ENCODE measurements at regions not wholly inside any gene's neighbourhood (a gene's known extent, or its start where the extent isn't known, plus 50 kb on each side); places are given as distances from the start of the nearest gene placed in this dataset.

GRCh38 chr10:29883231-29883630, 176.2 kb downstream of the JCAD start:
- ChIA-PET CTCF (no interaction called here), POLR2A (no interaction called here)
- Histone ChIP-seq H3K79me2 (ENCODE audit: insufficient read depth) (no peaks in the 10 kb centered on the region), H3K27me3 (ENCODE audit: insufficient read depth) (no peaks in the 10 kb centered on the region), H3K9me2 (no peaks in the 10 kb centered on the region), H3K4me3 (ENCODE audit: low read depth in 2 of 2, low read length in 1 of 2) (no peak overlapping the region), H3K36me3 (replicated peaks in 1 of 2; ENCODE audit: control insufficient read depth in 1 of 2, insufficient read depth in 2 of 2, low read length in 1 of 2) (no peaks in the 10 kb centered on the region), H4K20me1 (ENCODE audit: insufficient read depth) (no peaks in the 10 kb centered on the region), H3K27ac (ENCODE audit: low read depth in 2 of 2, low read length in 1 of 2) (no peak overlapping the region), H3K9me3 (no peaks in the 10 kb centered on the region), H3F3A (replicated peaks; ENCODE audit: insufficient read depth) (no peaks in the 10 kb centered on the region), H3K4me2 (no peak overlapping the region), H3K9ac (no peak overlapping the region), H2AFZ (ENCODE audit: low read depth) (no peak overlapping the region), H3K4me1 (ENCODE audit: control insufficient read depth in 1 of 2, insufficient read depth in 2 of 2, low read depth in 1 of 2, low read length in 1 of 2) (no peaks in the 10 kb centered on the region)
- 74% methylated on average over 3 of the region's 3 CpGs for WGBS (ENCODE audit: low lambda C conversion rate)
- no peak for TF ChIP-seq TCF12 (IDR thresholded peaks at IDR 0.05)
- no peak for TF ChIP-seq USF1 (IDR thresholded peaks at IDR 0.05; ENCODE audit: borderline replicate concordance, low read depth)
- TF ChIP-seq EP300 (IDR thresholded peaks at IDR 0.05; ENCODE audit: borderline replicate concordance in 1 of 2, low read depth in 1 of 2, low read length in 1 of 2): no peak
- TF ChIP-seq FOXM1 (IDR thresholded peaks at IDR 0.05; ENCODE audit: low read depth): no peak
- no peak for TF ChIP-seq IRF3 (IDR thresholded peaks at IDR 0.05; ENCODE audit: low read depth, low read length)
- TF ChIP-seq RAD21 (IDR thresholded peaks at IDR 0.05; ENCODE audit: low read length): no peak
- TF ChIP-seq, protein P1, sequence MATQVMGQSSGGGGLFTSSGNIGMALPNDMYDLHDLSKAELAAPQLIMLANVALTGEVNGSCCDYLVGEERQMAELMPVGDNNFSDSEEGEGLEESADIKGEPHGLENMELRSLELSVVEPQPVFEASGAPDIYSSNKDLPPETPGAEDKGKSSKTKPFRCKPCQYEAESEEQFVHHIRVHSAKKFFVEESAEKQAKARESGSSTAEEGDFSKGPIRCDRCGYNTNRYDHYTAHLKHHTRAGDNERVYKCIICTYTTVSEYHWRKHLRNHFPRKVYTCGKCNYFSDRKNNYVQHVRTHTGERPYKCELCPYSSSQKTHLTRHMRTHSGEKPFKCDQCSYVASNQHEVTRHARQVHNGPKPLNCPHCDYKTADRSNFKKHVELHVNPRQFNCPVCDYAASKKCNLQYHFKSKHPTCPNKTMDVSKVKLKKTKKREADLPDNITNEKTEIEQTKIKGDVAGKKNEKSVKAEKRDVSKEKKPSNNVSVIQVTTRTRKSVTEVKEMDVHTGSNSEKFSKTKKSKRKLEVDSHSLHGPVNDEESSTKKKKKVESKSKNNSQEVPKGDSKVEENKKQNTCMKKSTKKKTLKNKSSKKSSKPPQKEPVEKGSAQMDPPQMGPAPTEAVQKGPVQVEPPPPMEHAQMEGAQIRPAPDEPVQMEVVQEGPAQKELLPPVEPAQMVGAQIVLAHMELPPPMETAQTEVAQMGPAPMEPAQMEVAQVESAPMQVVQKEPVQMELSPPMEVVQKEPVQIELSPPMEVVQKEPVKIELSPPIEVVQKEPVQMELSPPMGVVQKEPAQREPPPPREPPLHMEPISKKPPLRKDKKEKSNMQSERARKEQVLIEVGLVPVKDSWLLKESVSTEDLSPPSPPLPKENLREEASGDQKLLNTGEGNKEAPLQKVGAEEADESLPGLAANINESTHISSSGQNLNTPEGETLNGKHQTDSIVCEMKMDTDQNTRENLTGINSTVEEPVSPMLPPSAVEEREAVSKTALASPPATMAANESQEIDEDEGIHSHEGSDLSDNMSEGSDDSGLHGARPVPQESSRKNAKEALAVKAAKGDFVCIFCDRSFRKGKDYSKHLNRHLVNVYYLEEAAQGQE (IDR thresholded peaks at IDR 0.05; ENCODE audit: low read depth, low read length): no peak
- TF ChIP-seq, protein P2, sequence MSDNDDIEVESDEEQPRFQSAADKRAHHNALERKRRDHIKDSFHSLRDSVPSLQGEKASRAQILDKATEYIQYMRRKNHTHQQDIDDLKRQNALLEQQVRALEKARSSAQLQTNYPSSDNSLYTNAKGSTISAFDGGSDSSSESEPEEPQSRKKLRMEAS (IDR thresholded peaks at IDR 0.05; ENCODE audit: low read depth): no peak
- TF ChIP-seq MEF2A (IDR thresholded peaks at IDR 0.05; ENCODE audit: borderline replicate concordance, low read depth): no peak
- TF ChIP-seq, protein P3, sequence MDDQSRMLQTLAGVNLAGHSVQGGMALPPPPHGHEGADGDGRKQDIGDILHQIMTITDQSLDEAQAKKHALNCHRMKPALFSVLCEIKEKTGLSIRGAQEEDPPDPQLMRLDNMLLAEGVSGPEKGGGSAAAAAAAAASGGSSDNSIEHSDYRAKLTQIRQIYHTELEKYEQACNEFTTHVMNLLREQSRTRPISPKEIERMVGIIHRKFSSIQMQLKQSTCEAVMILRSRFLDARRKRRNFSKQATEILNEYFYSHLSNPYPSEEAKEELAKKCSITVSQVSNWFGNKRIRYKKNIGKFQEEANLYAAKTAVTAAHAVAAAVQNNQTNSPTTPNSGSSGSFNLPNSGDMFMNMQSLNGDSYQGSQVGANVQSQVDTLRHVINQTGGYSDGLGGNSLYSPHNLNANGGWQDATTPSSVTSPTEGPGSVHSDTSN (IDR thresholded peaks at IDR 0.05): no peak
- no peak for TF ChIP-seq SMC3 (IDR thresholded peaks at IDR 0.05; ENCODE audit: low read depth, low read length)
- TF ChIP-seq ELF1 (IDR thresholded peaks at IDR 0.05): no peak
- no peak for TF ChIP-seq GATA2 (CRISPR knock-in tag; IDR thresholded peaks at IDR 0.05)
- TF ChIP-seq POLR2AphosphoS5 (IDR thresholded peaks at IDR 0.05; ENCODE audit: low read depth, low read length): no peak
- TF ChIP-seq, protein P4, sequence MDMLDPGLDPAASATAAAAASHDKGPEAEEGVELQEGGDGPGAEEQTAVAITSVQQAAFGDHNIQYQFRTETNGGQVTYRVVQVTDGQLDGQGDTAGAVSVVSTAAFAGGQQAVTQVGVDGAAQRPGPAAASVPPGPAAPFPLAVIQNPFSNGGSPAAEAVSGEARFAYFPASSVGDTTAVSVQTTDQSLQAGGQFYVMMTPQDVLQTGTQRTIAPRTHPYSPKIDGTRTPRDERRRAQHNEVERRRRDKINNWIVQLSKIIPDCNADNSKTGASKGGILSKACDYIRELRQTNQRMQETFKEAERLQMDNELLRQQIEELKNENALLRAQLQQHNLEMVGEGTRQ (IDR thresholded peaks at IDR 0.05; ENCODE audit: borderline replicate concordance, low read depth, low read length): no peak
- no peak for TF ChIP-seq NRF1 (IDR thresholded peaks at IDR 0.05; ENCODE audit: low read depth, low read length)
- no peak for TF ChIP-seq FOXJ3 (CRISPR knock-in tag; IDR thresholded peaks at IDR 0.05)
- no peak for TF ChIP-seq FOSL2 (IDR thresholded peaks at IDR 0.05; ENCODE audit: borderline replicate concordance, low read depth)
- TF ChIP-seq CHD2 (IDR thresholded peaks at IDR 0.05; ENCODE audit: low read length, partially characterized antibody): no peak
- DNase-seq: no peak

All from SK-N-SH (cell line).